GM19035 (cell line): ENCODE measurements at regions not wholly inside any gene's neighbourhood (a gene's known extent, or its start where the extent isn't known, plus 50 kb on each side); places are given as distances from the start of the nearest gene placed in this dataset.

ENCODE experiments used
- ATAC-seq: cut with Tn5 transposase; IDR thresholded peaks from one replicate; pipeline ENCODE4 v1.9.1; 2021; ENCODE audit not compliant: unreplicated experiment

DNA sequence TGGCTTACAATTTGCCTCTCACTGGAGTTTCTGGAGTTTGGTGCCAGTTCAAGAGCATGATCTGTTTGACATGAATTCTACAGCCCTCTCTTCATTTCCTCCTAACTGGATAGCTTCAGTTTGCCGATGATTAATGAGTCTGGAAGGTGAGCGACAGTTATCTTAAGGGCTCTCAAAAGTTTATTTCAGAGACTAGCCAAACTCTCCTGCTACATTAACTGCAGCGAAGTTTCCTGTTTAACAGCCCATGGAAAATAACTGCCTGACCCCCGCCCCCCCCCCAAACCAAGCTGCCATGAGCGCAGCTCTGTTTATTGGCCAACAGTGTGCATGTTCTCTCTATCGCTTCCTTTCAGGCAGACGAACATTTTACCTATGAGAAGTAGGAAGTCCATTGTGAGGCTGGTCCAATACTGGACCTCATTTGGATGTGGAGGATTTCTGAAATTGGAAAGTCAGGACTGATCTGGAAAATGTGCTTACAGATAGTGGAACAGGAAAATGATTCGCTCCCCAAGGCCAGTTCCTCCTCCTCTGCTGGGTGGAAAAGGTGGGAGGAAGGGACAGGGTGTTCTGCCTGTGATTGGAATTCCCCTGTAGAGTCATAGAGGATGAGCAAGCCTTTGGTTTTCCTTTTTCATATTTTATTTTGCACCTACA, 522.2 kb upstream of the JAG1 start:
- ATAC-seq = no peak

DNA sequence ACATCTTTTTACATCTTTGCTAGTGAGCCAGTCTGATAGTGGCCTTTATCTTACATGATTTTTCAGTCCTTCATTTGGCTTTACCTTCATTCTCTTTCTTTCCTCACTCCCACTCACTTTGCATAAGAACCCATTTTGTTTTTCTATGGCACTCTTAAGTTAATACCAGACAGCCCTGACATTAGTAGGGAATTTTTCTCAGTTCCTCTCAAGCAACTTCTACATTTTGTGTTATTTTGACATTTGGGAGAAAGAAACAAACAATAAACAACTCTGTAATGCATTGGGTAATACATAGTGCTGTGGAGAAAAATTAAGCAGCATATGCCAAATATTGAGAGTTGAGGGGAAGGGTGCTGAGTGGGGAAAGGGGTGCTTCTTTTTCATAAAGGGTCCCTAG, 524.1 kb upstream of the JAG1 start:
- no peak for ATAC-seq

DNA sequence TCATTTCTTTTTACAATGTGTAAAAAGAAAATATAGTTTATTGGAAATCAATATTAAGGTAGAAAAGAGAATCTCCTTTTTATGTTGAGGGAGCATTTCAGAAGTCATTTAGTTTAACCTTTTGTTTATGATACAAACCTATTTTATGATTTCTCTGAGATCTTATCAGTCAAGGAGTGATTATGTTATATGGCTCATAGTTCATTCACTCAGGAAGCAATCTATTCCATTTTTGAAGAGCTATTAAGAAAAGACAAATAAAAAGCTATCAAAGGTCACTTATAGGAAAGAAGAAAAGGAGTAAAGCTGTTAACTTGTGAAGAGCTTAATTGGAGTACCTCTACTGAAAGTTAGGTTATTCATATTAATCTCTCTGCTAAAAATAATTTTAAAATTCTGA, 526.6 kb upstream of the JAG1 start:
- no peak for ATAC-seq

DNA sequence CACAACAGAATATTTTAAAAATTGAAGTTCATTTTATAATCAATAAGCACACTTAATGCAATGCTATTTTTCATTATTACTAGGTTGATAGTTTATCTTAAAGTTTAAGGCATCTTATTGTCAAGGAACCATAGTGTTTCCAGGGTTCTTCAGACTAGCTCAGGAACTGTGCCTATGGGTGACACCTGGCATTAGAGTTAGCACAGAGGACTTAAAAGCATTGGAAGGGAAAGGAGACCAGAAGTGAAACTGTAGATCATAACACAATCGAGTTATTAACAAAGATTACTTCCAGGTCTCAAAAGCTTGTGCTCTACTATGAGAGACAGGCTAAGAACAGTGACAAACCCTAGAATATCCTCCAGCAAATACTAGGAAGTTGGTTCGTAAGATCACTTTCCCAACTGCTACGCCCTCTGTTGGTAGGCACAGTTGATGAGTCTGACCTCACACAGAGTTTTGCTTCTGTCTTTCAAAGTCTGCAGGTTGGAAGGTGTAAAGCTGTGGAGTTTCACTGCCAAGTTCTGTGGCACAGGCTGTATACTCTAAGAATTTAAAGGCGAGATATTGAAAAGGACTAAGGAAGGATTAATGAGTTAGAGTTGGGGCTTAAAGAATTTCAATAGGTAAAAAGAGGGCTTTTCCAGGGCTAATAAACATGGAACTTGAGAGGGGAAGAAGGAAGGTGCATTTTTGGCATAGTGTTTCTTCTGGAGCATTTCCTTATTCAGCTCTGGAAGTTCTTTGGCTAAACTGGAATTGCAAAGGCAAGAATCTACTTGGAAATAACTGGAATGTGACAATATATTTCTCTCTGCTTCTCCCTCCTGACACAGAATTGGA, 531.3 kb upstream of the JAG1 start:
- peak; percentile 90 for ATAC-seq

DNA sequence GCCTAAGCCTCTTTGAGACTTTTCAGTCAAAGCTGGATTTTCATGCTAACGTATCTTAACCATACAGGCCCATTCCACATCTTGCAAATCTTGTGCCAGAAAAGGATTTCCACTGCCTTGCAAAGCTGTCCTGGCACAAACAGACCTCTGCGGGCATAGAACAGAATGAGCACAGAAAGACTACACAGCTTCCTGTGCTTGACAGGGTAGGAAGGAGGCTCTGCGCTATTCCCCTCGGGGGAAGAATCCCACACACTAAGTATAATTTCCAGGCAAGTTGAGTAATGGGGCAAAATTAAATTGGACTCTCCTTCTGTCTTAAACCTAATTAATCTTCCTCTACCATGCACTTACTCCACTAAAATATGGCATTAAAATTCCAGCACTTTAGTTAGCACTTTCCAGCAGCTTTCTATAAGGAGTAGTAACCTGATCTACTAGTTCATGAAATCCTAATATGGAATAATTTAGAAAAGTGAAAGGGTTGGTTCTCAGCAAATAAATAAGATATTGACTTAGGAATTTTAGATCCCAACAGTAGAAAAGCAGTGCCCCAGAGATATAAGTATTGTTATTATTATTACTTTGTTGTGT, 532.1 kb upstream of the JAG1 start:
- no peak for ATAC-seq

DNA sequence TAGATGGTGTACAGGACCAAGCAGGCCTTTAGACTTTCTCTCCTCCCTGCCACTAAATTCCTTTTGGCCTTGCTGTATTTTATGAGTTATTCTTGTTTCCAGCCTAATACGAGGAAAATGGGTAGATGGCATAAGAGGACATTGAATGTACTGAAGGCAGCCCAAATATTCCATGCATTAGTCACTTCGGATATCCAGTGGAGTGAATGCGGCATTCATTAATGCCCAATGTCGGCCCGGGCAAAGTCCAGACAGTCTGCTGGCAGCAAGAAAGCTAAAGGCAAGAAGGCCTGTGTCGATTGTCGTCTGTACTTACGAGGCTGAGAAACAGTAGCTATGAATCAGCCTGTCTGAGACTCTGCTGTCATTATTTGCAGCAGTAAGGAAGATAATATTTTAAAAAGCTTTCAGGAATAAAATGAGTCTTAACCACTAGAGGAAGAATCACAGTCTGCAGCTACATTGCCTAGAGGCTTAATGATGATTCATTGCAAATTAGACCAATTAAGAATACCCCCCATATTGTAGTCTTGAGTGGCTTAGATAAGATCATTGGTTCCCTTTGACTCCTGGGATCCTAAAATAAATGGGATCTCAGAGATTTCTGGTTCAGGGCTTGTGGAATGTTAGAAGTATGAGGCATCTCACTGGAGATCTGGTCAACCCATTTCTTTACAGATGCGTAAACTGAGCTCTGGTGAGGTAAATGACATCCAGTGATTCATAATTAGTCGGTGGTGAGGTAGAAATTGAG, 534.1 kb upstream of the JAG1 start:
- ATAC-seq = no peak

DNA sequence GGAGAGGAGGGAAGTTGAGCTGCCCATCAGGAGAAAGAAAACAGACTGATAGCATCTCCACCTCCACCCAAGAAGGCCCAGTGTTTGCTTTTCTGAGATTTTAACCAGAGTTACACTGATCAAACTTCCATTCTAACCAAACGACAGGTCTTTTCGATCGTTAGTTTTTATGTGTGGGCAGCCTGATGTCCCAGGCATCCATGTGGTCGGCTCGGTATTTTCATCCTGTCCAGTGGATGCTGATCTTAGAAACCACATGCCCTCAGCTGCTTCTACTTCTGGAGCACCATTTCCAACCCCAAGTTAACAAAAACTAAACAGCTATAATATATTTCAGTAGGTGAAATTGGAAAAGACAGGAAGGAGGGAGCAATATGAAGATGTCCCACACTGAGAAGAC, 536.8 kb upstream of the JAG1 start:
- no peak for ATAC-seq

DNA sequence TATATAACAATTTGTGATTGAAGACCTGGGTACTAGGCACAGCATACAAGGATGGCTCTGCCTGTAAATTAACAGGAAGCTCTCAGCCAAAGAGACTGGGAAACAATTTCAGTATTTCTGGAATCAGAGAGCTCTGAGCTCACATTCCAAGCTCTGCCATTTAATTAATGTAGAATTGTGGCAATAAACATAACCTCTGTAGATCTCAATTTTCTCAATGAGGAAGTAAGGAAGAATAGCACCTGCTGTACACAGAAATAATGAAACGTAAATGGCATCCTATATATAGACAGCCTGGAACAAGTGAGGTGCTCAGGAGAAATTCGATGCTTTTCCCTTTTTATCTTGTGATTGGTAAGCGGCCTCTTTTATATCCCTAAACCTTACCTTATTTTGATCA, 538.5 kb upstream of the JAG1 start:
- ATAC-seq = no peak

DNA sequence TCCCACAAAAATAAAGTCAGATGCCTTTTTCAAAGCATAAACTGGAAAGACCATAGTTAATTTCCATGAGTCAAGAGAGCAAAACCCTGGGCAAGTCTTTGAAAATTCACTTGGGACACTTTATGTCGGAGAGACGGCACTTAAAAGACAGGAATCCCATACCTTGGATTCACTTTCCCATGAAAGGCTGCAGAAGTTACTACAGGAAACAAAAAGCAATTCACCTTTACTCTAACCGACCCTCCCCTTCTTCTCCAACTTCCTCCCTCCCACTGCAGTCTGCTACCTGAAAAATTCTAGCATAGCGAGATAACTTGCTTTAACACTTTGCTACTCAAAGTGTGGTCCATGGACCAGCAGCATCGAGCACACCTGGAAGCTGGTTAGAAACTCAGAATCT, 539.1 kb upstream of the JAG1 start:
- ATAC-seq = no peak

DNA sequence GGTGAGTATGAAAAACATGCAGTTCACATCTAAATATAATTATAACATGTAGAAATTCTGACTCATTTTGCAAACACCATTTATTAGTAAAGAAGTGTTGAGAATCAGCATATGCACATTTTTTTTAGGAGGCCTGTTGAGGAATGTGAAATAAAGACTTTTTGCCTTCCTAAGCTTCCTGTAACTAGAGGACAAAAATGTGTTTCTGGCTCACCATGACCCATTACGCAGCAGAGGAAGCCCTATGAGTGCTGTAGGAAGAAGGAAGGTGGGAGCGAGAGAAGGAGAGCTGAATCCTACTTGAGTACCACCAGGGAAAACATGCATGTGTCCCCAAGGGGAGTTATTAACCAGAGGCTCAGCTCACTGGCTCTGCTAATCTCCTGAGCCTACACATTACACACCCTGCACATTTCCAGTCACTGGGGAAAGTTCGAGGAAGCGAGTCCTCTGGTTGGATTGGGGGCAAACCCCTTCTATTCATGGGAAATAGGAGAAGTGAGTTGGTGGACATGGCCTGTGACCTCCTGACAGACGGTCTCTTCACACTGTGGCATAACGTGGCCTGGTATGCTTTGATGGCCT, 540.5 kb upstream of the JAG1 start:
- ATAC-seq = no peak

DNA sequence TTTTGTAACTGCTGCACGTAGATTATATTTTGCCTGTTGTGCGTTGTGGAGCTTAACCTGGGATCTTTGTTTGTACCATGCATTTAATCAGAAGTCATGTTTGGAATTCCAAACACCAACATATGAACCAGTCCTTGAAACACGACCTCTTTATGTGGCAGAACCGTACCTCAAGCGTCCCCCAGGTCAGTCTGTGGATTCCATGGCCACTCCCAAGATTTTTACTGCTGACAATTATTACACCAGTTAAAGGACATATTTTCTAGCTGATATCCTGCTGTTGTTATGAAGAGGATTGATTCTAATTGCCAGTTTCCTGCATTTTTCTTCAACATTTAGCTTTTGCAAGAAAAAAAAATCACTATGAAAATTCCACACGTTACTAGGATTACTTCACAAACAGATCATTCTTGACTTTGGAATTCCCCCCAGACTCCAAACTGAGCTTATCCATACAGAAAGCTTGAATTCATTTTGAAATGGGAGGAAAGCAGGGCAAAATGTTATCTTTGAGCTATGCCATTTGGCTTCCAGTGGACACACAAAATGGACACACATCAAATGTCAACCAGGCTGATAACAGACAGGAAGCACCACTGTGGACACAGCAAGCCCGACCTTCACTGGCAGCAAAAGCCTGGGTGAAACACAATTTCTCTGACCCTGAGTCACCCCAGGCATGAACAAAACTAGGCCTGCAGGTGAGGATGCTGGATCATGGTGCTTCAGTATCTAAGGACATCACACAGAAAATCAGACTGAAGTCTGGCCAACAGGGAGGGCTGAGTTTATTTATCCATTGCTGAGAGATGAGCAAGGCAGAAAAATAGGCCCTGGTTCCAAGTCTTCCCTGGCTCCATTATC, 542.9 kb upstream of the JAG1 start:
- no peak for ATAC-seq

DNA sequence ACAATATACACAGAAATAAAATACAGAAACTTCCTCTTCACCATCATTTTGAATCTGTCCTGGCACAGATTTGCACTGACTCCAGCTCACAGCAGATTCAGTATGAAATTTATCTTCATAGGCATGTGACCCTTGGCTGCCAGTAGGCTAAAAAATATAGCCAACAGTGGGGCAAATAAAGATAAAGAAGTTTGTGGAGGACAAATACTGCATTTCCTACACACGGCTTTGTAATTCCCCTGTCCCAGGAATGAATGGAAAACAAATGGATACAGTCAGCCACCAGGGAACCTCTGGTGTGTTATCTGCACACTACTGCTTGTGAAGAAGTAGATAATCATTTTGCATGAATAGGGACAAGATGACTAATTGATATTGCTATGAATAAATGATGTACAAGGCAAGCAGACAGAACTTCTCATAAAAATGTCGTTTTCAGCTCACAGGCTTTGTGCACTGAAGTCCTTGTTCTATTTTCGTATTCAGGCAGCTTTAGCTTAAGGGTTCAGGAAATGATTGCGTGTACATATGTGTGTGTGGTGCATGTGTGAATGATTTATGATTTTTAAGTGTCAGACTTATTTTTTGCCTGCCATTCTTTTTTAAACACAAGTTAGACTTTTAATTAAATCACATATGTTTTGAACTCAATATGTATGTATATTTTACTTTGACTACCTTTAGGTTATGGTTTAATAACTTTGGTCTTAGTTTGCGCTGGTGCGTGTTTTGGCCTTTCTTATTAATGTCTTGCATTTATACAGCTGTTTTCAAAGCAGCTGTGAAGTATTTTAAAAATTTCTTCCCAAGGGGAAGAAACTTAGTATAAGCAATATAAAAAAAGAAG, 543.8 kb upstream of the JAG1 start:
- no peak for ATAC-seq

DNA sequence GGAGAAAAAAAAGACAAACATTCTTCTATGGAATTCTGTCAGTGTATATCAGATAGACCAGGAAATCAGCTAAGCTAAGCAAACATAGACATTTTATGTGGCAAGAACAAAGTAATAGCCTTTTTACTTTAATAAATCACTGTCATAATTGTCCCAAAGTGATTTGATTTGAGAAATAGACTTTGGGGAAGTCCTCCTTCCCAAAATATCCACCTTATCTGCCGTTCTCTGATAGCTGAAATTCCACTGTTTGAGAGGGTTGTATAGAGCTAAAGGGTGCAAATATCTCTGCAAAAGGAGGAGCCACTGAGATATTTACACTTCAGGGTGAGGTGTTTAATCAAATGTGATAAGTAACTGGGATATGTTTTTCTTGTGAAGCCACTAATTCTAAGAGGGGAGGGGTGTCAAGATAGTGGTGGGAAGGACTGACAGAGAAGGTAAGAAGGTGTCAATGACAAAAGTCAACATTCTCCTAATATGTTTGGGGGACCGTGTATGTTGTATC, 544.4 kb upstream of the JAG1 start:
- no peak for ATAC-seq

DNA sequence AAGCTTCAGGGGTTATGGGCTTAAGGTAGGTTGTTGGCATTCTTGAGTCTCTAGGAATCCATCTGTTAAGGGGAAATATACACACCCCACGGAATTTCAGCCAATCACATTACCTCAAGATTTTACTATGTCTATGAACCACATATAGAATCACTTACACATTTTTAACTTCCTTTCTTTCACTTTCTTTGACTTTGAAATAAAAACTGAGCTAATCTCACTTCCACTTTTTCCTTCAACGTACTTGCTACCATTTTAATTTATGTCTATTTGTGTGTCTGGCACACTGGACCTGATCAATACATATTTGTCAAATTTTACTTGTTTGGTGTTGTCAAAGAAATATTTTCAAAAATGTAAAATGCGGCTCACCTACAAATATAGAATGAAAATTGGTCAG, 545.4 kb upstream of the JAG1 start:
- ATAC-seq = no peak

DNA sequence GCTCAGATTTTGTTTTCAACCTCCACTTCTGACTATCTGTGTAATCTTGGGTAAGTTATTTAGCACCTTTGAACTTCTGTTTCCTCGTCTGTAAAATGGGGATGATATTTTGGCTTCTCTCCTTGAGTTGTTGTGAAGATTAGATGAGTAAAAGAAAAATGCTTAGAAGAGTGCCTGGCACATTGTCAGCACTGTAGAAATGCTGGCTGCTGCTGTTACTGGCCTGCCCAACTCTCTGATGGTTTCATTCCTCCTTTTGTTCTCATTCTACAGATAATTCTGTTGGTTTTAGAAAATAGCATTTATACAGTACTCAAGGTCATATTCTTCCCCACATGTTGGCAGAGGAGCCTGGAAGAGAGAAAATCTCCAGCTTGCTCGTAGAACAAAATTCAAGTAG, 547.2 kb upstream of the JAG1 start:
- ATAC-seq = no peak

DNA sequence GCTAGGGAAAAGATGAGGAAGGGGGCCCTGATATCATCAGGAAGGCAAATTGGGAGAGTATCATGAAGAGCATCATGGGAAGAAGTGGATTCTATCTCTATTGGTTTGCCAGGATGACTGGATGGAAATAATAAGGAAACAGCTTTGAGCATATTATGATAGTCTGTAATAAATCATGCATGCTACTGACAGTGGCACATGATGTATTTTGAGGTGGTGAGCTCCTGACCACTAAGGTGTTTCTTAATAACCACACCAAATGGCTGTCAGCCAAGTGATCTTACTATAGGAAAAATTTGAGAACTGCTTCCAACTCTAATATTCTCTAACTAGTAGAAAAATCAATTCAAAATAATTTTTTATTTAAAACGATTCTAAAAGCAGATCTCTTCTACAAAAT, 548.4 kb upstream of the JAG1 start:
- ATAC-seq = no peak

DNA sequence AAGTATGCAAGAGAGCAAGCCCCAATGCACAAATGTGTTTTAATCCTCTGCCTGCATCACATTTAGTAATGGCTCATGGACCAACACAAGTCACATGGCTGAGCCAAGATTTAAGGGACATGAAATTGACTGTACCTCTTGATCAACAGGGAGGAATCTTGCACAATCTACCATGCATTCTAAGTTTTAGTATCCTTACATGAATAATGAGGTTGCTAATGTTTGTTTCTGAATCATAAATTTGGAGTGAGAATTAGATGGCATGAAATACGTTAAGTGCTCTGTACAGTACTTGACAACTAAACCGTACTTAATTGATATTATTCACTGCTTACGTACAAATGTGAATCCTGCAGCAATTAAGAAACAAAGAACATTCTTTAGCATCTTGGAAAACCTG, 553.8 kb upstream of the JAG1 start:
- no peak for ATAC-seq

DNA sequence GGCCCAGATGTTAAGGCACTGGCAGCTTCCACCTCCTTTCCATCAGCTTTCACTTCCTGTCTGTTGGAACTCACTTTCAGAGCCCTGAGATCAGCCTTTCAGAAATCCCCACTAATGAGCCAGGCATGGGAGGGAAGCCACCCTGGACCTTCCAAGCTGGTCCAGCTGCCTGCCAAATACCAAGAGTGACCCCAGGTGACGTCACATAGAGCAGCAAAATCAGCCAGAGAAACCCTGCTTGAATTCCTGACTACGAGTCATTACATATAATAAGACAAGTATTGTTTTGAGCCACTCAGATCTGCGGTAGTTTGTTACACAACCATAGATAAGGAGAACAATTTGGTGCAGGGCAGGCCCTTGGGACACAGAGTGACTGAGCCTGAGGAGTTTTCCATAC, 556.0 kb upstream of the JAG1 start:
- ATAC-seq = no peak

DNA sequence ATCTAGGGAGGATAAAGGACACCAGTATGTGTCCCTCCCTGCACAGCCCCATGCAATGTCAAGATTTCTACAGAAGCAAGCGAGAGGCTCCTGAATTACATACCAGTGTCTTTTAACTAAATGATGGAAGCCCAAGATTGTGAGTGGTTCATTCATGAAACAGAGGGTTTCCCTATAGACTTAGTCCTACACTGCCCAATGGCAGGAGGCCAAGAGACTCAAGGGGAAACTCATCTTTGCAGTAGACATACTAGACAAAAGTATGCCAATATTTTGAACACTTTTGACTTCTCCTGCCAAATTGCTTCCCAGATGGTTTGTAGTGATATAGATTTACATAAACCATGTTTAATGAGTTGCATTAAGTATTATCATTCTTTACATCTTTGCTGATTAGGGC, 557.2 kb upstream of the JAG1 start:
- no peak for ATAC-seq
